Brain microvascular endothelial cell (primary cell): ENCODE measurements at regions not wholly inside any gene's neighbourhood (a gene's known extent, or its start where the extent isn't known, plus 50 kb on each side); places are given as distances from the start of the nearest gene placed in this dataset.

Source experiments
- DNase-seq: peaks from one replicate; pipeline ENCODE4 v3.0.0-alpha.2; 2020
- H3K27ac ChIP-seq: fragments of 250-450 bp; sonication (Bioruptor Pico); 2 replicates; pipeline ENCODE4 v1.5.1; 2020; ENCODE audit warnings: mild to moderate bottlenecking, moderate library complexity
- H3K27me3 ChIP-seq: fragments of 250-450 bp; sonication (Bioruptor Pico); replicated peaks from 2 replicates; pipeline ENCODE4 v1.5.1; 2020; ENCODE audit warnings: mild to moderate bottlenecking
- H3K36me3 ChIP-seq: fragments of 250-450 bp; sonication (Bioruptor Pico); replicated peaks from 2 replicates; pipeline ENCODE4 v1.5.1; 2020; ENCODE audit warnings: mild to moderate bottlenecking
- H3K4me3 ChIP-seq: 2 replicates; pipeline ENCODE4 v1.5.1; 2011; ENCODE audit warnings: low read depth, mild to moderate bottlenecking, control low read depth, low read length, moderate library complexity
- in situ Hi-C: cut with HindIII; loops from 2 replicates; pipeline ENCODE4 v1.10.0; 2017; ENCODE audit warnings: low sequenced_read_pairs, low pct_ligation_motif_present
- TF ChIP-seq, protein P1 (sequence below): IDR thresholded peaks from 2 replicates; pipeline ENCODE4 v1.5.1; 2011; ENCODE audit warnings: low read depth, mild to moderate bottlenecking, moderate library complexity, low read length, control low read depth, inconsistent platforms; ENCODE audit errors: missing control alignments

DNA sequence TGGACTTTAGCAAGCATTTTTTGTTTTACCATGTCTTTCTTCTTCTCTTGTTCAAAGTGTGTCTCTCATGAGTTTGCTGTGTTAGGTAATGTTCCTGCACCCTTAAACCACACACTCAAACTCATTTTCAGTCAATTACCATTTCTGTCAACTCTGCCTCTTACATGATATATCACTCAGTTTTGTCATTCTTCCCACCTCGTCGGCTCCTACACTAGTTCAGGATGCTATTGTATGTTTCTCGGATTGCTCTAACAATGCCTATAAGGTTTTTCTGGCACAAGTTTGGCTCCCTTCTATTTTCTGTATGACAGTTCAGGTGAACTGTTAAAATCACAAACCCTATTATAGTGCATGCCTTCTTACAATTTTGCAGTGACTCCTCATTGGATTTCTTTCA lies 260.8 kb upstream of the NAV3 start:
- TF ChIP-seq, protein P1, sequence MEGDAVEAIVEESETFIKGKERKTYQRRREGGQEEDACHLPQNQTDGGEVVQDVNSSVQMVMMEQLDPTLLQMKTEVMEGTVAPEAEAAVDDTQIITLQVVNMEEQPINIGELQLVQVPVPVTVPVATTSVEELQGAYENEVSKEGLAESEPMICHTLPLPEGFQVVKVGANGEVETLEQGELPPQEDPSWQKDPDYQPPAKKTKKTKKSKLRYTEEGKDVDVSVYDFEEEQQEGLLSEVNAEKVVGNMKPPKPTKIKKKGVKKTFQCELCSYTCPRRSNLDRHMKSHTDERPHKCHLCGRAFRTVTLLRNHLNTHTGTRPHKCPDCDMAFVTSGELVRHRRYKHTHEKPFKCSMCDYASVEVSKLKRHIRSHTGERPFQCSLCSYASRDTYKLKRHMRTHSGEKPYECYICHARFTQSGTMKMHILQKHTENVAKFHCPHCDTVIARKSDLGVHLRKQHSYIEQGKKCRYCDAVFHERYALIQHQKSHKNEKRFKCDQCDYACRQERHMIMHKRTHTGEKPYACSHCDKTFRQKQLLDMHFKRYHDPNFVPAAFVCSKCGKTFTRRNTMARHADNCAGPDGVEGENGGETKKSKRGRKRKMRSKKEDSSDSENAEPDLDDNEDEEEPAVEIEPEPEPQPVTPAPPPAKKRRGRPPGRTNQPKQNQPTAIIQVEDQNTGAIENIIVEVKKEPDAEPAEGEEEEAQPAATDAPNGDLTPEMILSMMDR, result no peak
- H3K4me3 ChIP-seq, result no peak overlapping the region
- H3K27ac ChIP-seq, result no peak overlapping the region
- DNase-seq, result no peak
- no peaks in the 10 kb centered on the region for H3K36me3 ChIP-seq
- in situ Hi-C loops, result no loop called here
- no peaks in the 10 kb centered on the region for H3K27me3 ChIP-seq

DNA sequence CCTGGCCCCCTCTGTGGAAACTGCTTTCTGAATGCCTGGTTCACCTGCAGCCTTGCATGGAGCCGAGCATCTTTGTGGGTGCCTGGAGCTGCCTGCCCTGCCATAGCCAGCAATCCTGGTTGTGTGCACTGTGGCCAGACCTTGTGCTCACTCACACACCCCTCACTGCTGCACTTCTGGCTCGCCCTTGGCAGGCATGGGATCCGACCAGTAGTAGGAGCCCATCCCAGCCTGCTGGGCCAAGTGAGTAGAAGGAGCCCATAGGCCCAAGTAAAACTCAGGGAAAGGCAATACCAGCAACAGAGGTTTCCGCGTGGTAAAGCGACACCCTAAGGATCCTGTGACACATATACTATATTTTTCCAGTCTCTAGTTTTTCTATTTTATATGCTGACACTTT lies 270.0 kb upstream of the NAV3 start:
- in situ Hi-C loops, result no loop called here
- H3K27ac ChIP-seq, result no peak overlapping the region

DNA sequence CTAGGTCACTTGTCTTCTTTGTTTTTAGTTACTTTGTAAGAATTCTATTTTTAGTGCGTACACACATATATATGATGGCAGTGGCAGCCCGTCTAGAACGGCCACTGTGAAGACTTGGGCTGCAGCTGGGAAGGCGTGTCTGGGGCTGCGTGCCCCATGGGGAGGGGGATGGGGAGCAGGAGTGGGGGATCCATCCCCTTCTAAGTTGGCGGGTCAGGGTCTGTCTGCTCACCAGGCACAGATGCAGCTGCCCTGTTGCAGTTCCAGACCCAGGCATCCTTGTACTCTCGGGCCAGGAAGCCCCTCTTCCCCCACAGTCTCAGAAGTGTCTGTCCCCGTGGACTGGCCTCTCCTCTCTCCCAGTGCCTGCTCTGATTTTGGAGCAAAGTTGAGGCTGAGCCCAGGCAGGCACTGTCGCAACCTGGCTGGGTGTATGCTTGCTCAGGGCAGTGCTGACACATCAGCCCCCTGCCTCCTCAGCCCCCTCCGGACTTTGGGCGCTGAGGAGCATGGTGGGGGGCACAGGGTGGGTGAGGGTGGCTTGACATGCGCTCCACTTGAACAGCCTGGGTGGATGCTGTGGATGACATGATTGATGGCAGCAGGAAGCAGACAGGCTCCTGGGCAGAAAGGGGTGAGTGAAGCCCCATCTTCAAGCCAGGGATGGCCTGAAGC lies 271.2 kb upstream of the NAV3 start:
- H3K4me3 ChIP-seq, result no peak overlapping the region
- H3K36me3 ChIP-seq, result no peaks in the 10 kb centered on the region
- TF ChIP-seq, protein P1, result no peak
- DNase-seq, result no peak
- H3K27ac ChIP-seq, result no peak overlapping the region
- in situ Hi-C loops, result no loop called here
- no peaks in the 10 kb centered on the region for H3K27me3 ChIP-seq

More for the DNA sequence above, 270.0 kb upstream of the NAV3 start:
- DNase-seq, result no peak
- no peaks in the 10 kb centered on the region for H3K27me3 ChIP-seq
- no peaks in the 10 kb centered on the region for H3K36me3 ChIP-seq
- TF ChIP-seq, protein P1, result no peak
- H3K4me3 ChIP-seq, result no peak overlapping the region

DNA sequence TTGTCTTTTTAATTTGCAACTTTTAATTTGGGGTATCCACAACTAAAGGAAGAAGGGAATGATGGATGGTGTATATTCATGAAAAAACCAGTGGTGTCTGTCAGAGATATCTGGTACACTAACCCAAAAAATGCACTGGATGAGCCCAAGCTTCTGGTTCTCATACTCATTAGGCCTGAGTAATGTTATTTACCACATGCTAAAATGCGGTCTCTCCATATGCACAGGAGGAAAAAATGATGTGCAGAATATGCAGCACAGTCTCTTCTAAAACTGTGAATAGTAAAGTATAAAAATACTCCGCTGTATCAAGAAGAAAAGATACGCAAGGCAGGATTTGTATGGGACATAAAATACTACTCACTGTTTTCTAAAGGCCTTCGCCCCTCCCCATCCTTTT lies 275.6 kb upstream of the NAV3 start:
- H3K27me3 ChIP-seq, result no peaks in the 10 kb centered on the region
- H3K27ac ChIP-seq, result no peak overlapping the region
- no peak overlapping the region for H3K4me3 ChIP-seq
- DNase-seq, result no peak
- in situ Hi-C loops, result no loop called here
- no peaks in the 10 kb centered on the region for H3K36me3 ChIP-seq
- TF ChIP-seq, protein P1, result no peak

DNA sequence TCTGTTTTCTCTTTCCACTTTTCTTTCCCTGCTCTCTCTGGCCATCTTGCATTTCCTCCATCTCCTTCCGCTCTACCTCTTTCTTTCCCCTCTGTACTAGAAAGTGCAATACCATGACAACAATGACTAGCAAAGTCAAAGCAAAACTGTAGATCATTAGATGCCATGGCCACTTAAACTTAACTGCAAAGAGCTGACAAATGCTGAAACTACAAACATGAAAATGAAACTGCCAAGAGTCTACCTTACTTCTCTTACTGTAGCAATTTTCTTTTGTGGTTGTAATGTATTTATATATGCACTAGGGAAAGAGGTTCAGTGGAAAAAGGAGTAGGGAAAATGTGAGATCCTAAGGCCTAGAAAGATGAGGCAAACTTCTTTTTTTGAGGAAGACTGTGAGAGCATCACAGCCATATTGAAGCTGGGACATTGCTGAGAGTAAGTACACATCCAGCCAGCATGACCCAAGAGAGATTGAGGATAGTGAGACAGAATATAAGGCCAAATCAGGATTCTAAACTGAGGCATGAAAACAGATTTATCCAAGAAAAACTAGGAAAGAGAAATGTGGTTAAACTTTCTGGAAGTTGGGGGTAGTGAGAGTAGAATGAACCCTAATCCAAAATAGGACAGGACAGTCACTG lies 276.6 kb upstream of the NAV3 start:
- no peaks in the 10 kb centered on the region for H3K36me3 ChIP-seq
- TF ChIP-seq, protein P1, result no peak
- H3K4me3 ChIP-seq, result no peak overlapping the region
- H3K27ac ChIP-seq, result no peak overlapping the region
- in situ Hi-C loops, result no loop called here
- no peaks in the 10 kb centered on the region for H3K27me3 ChIP-seq
- no peak for DNase-seq
